OCI-LY1 (cell line): ENCODE measurements at regions not wholly inside any gene's neighbourhood (a gene's known extent, or its start where the extent isn't known, plus 50 kb on each side); places are given as distances from the start of the nearest gene placed in this dataset.

Experiments
- H2AFZ ChIP-seq: fragments of 200-600 bp; sonication (generic), shearing (Covaris generic); 2 replicates; pipeline ENCODE4 v1.6.0; 2014; ENCODE audit warnings: antibody characterized with exemption, mild to moderate bottlenecking, low read length
- H3F3A ChIP-seq: fragments of 200-600 bp; sonication (generic), shearing (Covaris generic); 2 replicates; pipeline ENCODE4 v1.6.0; 2014; ENCODE audit warnings: mild to moderate bottlenecking, antibody characterized with exemption, low read length, moderate library complexity; ENCODE audit not compliant: insufficient read depth
- H3K27ac ChIP-seq: fragments of 200-600 bp; sonication (generic); 2 replicates; pipeline ENCODE4 v1.5.1; 2014; ENCODE audit warnings: low read length, mixed run types, mild to moderate bottlenecking, low read depth; ENCODE audit not compliant: poor library complexity, severe bottlenecking
- H3K27me3 ChIP-seq: fragments of 200-600 bp; sonication (generic); 2 replicates; pipeline ENCODE4 v1.6.0; 2014; ENCODE audit warnings: antibody characterized with exemption, mild to moderate bottlenecking, low read length, moderate library complexity; ENCODE audit not compliant: insufficient read depth
- H3K36me3 ChIP-seq: fragments of 200-600 bp; sonication (generic); 2 replicates; pipeline ENCODE4 v1.6.1; 2014; ENCODE audit warnings: mild to moderate bottlenecking, antibody characterized with exemption, low read length, moderate library complexity, mixed read lengths; ENCODE audit not compliant: insufficient read depth
- H3K4me1 ChIP-seq: fragments of 200-600 bp; sonication (generic); 2 replicates; pipeline ENCODE4 v1.5.1; 2014; ENCODE audit warnings: mild to moderate bottlenecking, low read length, moderate library complexity; ENCODE audit not compliant: insufficient read depth, severe bottlenecking
- H3K4me2 ChIP-seq: fragments of 200-600 bp; sonication (generic), shearing (Covaris generic); 2 replicates; pipeline ENCODE4 v1.6.1; 2014; ENCODE audit warnings: low read length
- H3K4me3 ChIP-seq: fragments of 200-600 bp; sonication (generic); 2 replicates; pipeline ENCODE4 v1.5.1; 2014; ENCODE audit warnings: low read length, low read depth, mild to moderate bottlenecking, mixed read lengths; ENCODE audit not compliant: poor library complexity, severe bottlenecking
- H3K79me2 ChIP-seq: fragments of 200-600 bp; shearing (Covaris generic); 2 replicates; pipeline ENCODE4 v1.6.1; 2016; ENCODE audit warnings: mixed run types, low read length, mixed read lengths; ENCODE audit not compliant: insufficient read depth
- H3K9ac ChIP-seq: fragments of 200-600 bp; sonication (generic), shearing (Covaris generic); 2 replicates; pipeline ENCODE4 v1.6.1; 2014; ENCODE audit warnings: mild to moderate bottlenecking, low read length, mixed read lengths
- H3K9me2 ChIP-seq: fragments of 200-600 bp; sonication (generic), shearing (Covaris generic); 2 replicates; pipeline ENCODE4 v1.6.1; 2014; ENCODE audit warnings: low read depth, mild to moderate bottlenecking, low read length, mixed read lengths
- H3K9me3 ChIP-seq: fragments of 200-600 bp; shearing (Covaris generic); 2 replicates; pipeline ENCODE4 v1.6.1; 2014; ENCODE audit warnings: low read length, mixed read lengths
- H4K20me1 ChIP-seq: fragments of 200-600 bp; sonication (generic), shearing (Covaris generic); 2 replicates; pipeline ENCODE4 v1.6.0; 2016; ENCODE audit warnings: mild to moderate bottlenecking, low read length; ENCODE audit not compliant: insufficient read depth
- CTCF ChIP-seq: fragments of 200-600 bp; sonication (generic), shearing (Covaris generic); IDR thresholded peaks from 2 replicates; pipeline ENCODE4 v1.5.1; 2017; ENCODE audit warnings: mild to moderate bottlenecking, antibody characterized with exemption, low read length, moderate library complexity, mixed read lengths
- EZH2 ChIP-seq: fragments of 200-600 bp; sonication (generic), shearing (Covaris generic); IDR thresholded peaks from 2 replicates; pipeline ENCODE4 v1.8.0; 2017; ENCODE audit warnings: borderline replicate concordance, mixed run types, mild to moderate bottlenecking, antibody characterized with exemption, low read length, moderate library complexity, mixed read lengths

- Histone ChIP-seq H2AFZ (no peak overlapping the region), H3K9me3 (no peaks in the 10 kb centered on the region), H3K79me2 (no peaks in the 10 kb centered on the region), H3K4me2 (no peak overlapping the region), H3K9me2 (no peaks in the 10 kb centered on the region), H3K9ac (no peak overlapping the region), H3K27me3 (0 out of 2 replicates have a peak, but pooled peaks cover 3% of the 10 kb centered on the region), H3K27ac (no peak overlapping the region), H3F3A (no peaks in the 10 kb centered on the region), H4K20me1 (no peaks in the 10 kb centered on the region), H3K36me3 (no peaks in the 10 kb centered on the region), H3K4me1 (no peaks in the 10 kb centered on the region), H3K4me3 (no peak overlapping the region)
- TF ChIP-seq CTCF (no peak), EZH2 (no peak)
Observed at GRCh38 chr9:91063471-91063870, 261.9 kb downstream of the SYK start.

DNA sequence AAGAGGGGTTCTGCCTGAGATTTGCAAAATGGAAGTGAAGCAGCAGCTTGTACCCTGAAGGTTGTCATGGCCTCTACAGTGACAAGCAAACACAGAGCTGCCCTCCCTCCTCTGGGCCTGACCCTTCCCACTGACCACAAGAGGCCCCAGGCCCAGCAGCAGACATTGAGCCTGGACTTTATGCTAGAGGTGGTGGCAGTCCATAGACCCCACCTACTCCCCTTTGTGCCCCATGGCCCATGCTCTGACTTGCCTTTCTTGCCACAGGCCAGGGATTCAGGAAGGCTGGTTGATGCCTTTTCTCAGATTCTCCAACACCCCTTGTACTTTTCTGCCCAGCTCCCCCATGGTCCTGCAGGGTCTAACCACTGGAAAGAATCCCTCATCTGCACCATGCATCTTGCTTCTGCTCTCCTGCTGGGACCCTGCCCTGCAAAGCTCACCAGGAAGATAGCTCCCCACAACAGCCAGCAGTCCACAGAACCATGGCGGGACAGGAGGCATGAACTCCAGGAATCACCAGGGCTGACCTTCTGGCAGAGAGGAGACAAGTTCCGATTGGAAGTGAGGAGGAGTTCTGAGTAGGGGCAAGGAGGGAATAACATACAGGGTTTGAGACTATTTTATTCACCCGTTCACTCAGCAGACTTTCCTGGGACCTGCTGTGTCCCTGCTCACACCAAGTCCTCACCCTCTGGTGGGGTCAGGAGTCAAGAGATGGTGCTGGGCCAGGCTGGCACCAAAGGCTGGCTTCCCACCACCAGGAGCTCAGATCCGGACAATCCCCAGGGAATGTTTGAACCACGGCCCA is 263.8 kb downstream of the SYK start:
- Histone ChIP-seq H4K20me1 (no peaks in the 10 kb centered on the region), H3K27ac (no peak overlapping the region), H3F3A (no peaks in the 10 kb centered on the region), H3K4me1 (no peaks in the 10 kb centered on the region), H3K4me3 (no peak overlapping the region), H3K4me2 (no peak overlapping the region), H3K9me2 (no peaks in the 10 kb centered on the region), H3K27me3 (0 out of 2 replicates have a peak, but pooled peaks cover 3% of the 10 kb centered on the region), H3K9ac (no peak overlapping the region), H3K79me2 (no peaks in the 10 kb centered on the region), H3K36me3 (no peaks in the 10 kb centered on the region), H2AFZ (no peak overlapping the region), H3K9me3 (no peaks in the 10 kb centered on the region)
- no peak for TF ChIP-seq EZH2
- TF ChIP-seq CTCF, result no peak

GRCh38 chr9:91066042-91066415 is 264.4 kb downstream of the SYK start:
- no peak overlapping the region for H3K4me3 ChIP-seq
- TF ChIP-seq EZH2 (no peak), CTCF (no peak)
- no peak overlapping the region for H3K9ac ChIP-seq
- H3K9me3 ChIP-seq, result no peaks in the 10 kb centered on the region
- no peaks in the 10 kb centered on the region for H3K36me3 ChIP-seq
- H3K4me2 ChIP-seq, result no peak overlapping the region
- H3K4me1 ChIP-seq, result no peaks in the 10 kb centered on the region
- no peaks in the 10 kb centered on the region for H3F3A ChIP-seq
- H4K20me1 ChIP-seq, result no peaks in the 10 kb centered on the region
- H2AFZ ChIP-seq, result no peak overlapping the region
- no peak overlapping the region for H3K27ac ChIP-seq
- 0 out of 2 replicates have a peak, but pooled peaks cover 3% of the 10 kb centered on the region for H3K27me3 ChIP-seq
- H3K9me2 ChIP-seq, result no peaks in the 10 kb centered on the region
- H3K79me2 ChIP-seq, result no peaks in the 10 kb centered on the region
